Glutamatergic neuron (in vitro differentiated cells): ENCODE measurements at regions not wholly inside any gene's neighbourhood (a gene's known extent, or its start where the extent isn't known, plus 50 kb on each side); places are given as distances from the start of the nearest gene placed in this dataset.

Source experiments
- DNase-seq: peaks from one replicate; pipeline ENCODE4 v3.0.0; 2022
- H3K27ac Mint-ChIP-seq: one replicate; pipeline ENCODE4 v1.8.0; 2020; ENCODE audit warnings: mild to moderate bottlenecking, mixed read lengths, inconsistent platforms; ENCODE audit not compliant: unreplicated experiment
- H3K27me3 Mint-ChIP-seq: one replicate; pipeline ENCODE4 v1.8.0; 2020; ENCODE audit warnings: mild to moderate bottlenecking, moderate library complexity, mixed read lengths, inconsistent platforms; ENCODE audit not compliant: unreplicated experiment
- H3K36me3 Mint-ChIP-seq: one replicate; pipeline ENCODE4 v1.8.0; 2020; ENCODE audit warnings: mild to moderate bottlenecking, mixed read lengths, inconsistent platforms; ENCODE audit not compliant: unreplicated experiment
- H3K4me1 Mint-ChIP-seq: one replicate; pipeline ENCODE4 v1.8.0; 2020; ENCODE audit warnings: mild to moderate bottlenecking, low read depth, mixed read lengths, inconsistent platforms; ENCODE audit not compliant: unreplicated experiment
- H3K4me3 Mint-ChIP-seq: one replicate; pipeline ENCODE4 v1.8.0; 2020; ENCODE audit warnings: mild to moderate bottlenecking, mixed read lengths, inconsistent platforms; ENCODE audit not compliant: unreplicated experiment
- H3K9me3 Mint-ChIP-seq: one replicate; pipeline ENCODE4 v1.8.0; 2020; ENCODE audit warnings: mild to moderate bottlenecking, moderate library complexity, mixed read lengths, inconsistent platforms; ENCODE audit not compliant: unreplicated experiment
- TF ChIP-seq, protein P1 (sequence below): fragments of 200-600 bp; sonication (generic); IDR thresholded peaks from one replicate; pipeline ENCODE4 v1.5.0; 2021; ENCODE audit not compliant: partially characterized antibody, unreplicated experiment

DNA sequence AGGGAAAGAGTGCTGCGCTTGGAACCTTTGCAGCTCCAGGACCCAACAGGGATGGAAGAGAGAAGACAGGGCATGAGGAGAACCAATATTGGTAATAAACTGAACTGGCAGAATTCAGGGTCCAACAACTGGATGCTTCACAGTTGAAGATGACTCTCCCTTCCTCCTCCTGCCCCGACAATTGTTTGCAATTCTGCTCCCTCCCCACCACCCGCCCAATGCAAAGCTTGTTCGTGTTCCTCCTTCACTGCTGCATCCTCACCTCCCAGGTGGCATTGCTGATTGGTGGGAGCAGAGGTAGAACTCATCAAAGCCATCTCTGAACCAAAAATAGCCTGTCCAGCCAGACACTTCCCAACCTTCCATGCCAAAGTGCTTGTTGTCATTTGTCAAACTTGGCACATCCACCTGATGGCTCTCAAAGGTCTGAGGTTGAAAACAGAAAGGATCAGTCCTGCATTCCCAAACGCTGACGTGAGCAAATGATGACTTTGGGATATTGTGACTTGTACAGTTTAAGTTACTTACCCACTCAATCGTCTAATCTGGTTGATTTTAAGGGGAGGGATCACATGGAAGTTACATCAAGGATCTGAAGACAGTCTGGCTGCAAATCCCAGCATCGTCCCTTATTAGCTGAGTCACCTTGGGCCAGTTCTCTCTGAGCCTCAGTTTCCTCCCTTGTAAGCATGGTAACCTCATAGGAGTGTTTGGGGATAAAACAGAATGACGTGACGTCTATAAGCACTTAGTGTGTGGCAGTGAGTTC is 242.6 kb upstream of the CRY1 start:
- Mint-ChIP-seq H3K4me3 (no peak overlapping the region), H3K27ac (no peak overlapping the region), H3K27me3 (no peaks in the 10 kb centered on the region), H3K36me3 (no peaks in the 10 kb centered on the region), H3K4me1 (no peaks in the 10 kb centered on the region), H3K9me3 (peaks cover 4% of the 10 kb centered on the region)
- TF ChIP-seq, protein P1, sequence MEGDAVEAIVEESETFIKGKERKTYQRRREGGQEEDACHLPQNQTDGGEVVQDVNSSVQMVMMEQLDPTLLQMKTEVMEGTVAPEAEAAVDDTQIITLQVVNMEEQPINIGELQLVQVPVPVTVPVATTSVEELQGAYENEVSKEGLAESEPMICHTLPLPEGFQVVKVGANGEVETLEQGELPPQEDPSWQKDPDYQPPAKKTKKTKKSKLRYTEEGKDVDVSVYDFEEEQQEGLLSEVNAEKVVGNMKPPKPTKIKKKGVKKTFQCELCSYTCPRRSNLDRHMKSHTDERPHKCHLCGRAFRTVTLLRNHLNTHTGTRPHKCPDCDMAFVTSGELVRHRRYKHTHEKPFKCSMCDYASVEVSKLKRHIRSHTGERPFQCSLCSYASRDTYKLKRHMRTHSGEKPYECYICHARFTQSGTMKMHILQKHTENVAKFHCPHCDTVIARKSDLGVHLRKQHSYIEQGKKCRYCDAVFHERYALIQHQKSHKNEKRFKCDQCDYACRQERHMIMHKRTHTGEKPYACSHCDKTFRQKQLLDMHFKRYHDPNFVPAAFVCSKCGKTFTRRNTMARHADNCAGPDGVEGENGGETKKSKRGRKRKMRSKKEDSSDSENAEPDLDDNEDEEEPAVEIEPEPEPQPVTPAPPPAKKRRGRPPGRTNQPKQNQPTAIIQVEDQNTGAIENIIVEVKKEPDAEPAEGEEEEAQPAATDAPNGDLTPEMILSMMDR = no peak
- no peak for DNase-seq

DNA sequence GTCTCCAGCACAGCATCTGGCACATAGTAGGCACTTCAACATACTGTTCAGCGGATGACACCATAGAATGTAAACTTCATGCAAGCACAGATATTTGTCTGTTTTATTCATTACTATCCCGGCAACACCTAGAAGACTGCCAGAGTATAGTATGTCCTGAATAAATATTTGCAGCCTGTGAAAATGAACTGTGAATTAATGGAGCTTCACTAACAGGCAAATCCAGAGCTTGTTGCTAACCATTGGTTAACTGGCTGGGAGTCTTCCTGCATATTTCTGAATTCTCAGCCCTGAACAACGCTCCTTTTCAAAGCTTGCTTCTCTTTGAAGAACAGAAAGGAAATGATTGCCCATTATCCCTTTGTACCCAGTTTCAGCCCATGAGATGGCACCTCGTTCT is 243.3 kb upstream of the CRY1 start:
- DNase-seq = no peak
- TF ChIP-seq, protein P1 = no peak
- no peak overlapping the region for H3K27ac Mint-ChIP-seq
- H3K36me3 Mint-ChIP-seq = no peaks in the 10 kb centered on the region
- peaks cover 4% of the 10 kb centered on the region for H3K9me3 Mint-ChIP-seq
- no peaks in the 10 kb centered on the region for H3K27me3 Mint-ChIP-seq
- H3K4me1 Mint-ChIP-seq = no peaks in the 10 kb centered on the region
- H3K4me3 Mint-ChIP-seq = no peak overlapping the region

DNA sequence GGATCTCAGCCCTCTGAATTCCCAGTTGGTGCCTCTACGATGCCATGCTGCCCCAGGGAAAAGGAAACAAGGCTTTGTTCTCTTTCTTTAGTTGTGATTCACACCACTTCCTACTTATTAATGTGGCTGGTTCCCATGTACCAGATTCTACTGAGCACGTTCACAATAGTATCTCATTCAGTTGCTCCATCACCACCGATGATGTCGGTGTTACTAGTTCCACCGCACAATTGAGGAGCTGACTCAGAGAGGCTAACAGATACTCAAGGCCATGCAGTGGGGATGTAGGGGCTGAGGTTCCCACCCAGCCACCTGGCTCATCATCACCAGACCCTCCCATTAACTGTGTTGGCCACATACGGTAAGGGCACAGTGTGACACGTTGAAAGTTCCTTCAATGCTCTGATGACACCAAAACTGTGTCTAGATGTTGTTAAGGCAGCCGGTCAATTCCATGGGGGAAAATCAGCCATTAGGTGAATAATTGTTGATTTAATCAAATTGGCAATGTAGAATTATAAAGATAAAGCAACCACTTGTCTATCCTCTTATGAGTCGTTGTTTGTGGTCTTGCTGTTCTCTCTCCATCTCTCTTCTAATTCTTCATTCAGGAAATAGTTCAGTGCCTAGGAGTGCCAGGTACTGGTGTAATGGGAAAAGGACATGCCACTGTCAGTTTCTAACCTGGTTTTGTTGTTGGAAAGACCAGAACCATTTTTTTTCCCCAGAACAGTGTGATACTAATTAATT is 244.2 kb upstream of the CRY1 start:
- no peaks in the 10 kb centered on the region for H3K36me3 Mint-ChIP-seq
- DNase-seq = no peak
- TF ChIP-seq, protein P1 = no peak
- no peak overlapping the region for H3K4me3 Mint-ChIP-seq
- H3K4me1 Mint-ChIP-seq = no peaks in the 10 kb centered on the region
- H3K27ac Mint-ChIP-seq = no peak overlapping the region
- H3K27me3 Mint-ChIP-seq = peaks cover 2% of the 10 kb centered on the region
- peaks cover 4% of the 10 kb centered on the region for H3K9me3 Mint-ChIP-seq

DNA sequence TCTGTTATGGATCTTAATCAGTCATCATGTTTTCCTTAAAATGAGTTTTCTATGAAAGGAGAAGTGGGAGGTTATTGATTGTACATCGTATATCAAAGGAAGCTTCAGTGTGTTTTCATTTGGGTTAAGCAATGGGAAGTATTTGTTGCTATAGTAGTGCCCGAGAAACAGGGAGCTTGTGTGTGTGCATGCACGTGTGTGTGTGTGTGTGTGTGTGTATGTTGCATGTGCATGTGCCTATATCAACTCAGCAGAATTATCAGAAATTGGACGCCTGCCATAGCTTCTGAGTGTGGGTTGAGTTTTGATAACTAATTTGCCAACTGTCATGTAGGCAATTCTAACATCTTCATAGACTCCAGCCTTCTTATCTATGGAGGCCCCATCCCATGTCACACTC is 246.1 kb upstream of the CRY1 start:
- H3K4me1 Mint-ChIP-seq = no peaks in the 10 kb centered on the region
- DNase-seq = no peak
- no peaks in the 10 kb centered on the region for H3K9me3 Mint-ChIP-seq
- no peak overlapping the region for H3K4me3 Mint-ChIP-seq
- TF ChIP-seq, protein P1 = no peak
- H3K27me3 Mint-ChIP-seq = peaks cover 4% of the 10 kb centered on the region
- H3K36me3 Mint-ChIP-seq = peaks cover 3% of the 10 kb centered on the region
- H3K27ac Mint-ChIP-seq = no peak overlapping the region

DNA sequence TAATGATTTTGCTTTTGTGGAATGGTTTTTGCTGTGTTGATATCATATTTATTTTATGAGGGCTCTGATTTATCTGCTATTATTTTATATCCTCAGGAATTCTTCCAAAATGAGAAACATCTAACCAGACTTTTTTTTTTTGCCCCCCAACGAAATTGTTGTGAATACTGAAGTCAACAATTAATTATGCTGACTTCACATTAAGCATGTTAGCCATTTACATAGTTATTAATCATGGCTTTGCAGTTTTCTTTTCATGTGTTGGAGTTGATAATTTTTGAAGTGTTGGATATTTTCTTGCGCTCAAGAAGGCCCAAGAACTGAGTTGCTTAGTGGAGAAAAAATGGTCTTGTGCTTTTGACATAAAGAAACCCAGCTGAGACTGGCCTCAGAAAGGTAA is 246.6 kb upstream of the CRY1 start:
- H3K4me1 Mint-ChIP-seq = no peaks in the 10 kb centered on the region
- H3K9me3 Mint-ChIP-seq = no peaks in the 10 kb centered on the region
- TF ChIP-seq, protein P1 = no peak

More for the DNA sequence above, 246.6 kb upstream of the CRY1 start:
- H3K36me3 Mint-ChIP-seq = peaks cover 3% of the 10 kb centered on the region
- no peak overlapping the region for H3K27ac Mint-ChIP-seq
- no peak for DNase-seq
- peaks cover 4% of the 10 kb centered on the region for H3K27me3 Mint-ChIP-seq
- no peak overlapping the region for H3K4me3 Mint-ChIP-seq
